Lung (tissue), 11 donors: ENCODE measurements at regions not wholly inside any gene's neighbourhood (a gene's known extent, or its start where the extent isn't known, plus 50 kb on each side); places are given as distances from the start of the nearest gene placed in this dataset.

Experiments
- ATAC-seq: fragments of 200-7000 bp; cut with Tn5 transposase; one replicate; pipeline ENCODE4 v1.9.1; 2020; ENCODE audit warnings: moderate number of reproducible peaks; ENCODE audit not compliant: insufficient read depth, low FRiP score
- DNase-seq, 3 donors: peaks; one replicate each; pipeline ENCODE4 v3.0.0-alpha.2; 2013 to 2017
- H3K27ac ChIP-seq, 2 donors: one replicate each; pipeline ENCODE4 v1.5.1; 2013; ENCODE audit warnings: mild to moderate bottlenecking in 2 of 2, moderate library complexity in 2 of 2, control low read depth in 1 of 2, inconsistent platforms in 1 of 2, low read depth in 1 of 2, low read length in 1 of 2
- H3K27me3 ChIP-seq, 3 donors: one replicate each; pipeline ENCODE4 v1.5.1; 2013; ENCODE audit warnings: low read length in 2 of 3; ENCODE audit not compliant: control insufficient read depth in 3 of 3, insufficient read depth in 3 of 3
- H3K36me3 ChIP-seq, 4 donors: one replicate each; pipeline ENCODE4 v1.5.1; 2013; ENCODE audit warnings: low read length in 4 of 4, mild to moderate bottlenecking in 1 of 4, moderate library complexity in 1 of 4; ENCODE audit not compliant: control insufficient read depth in 4 of 4, insufficient read depth in 4 of 4
- H3K4me1 ChIP-seq, 5 donors: one replicate each; pipeline ENCODE4 v1.5.1; 2013; ENCODE audit warnings: low read length in 5 of 5, mild to moderate bottlenecking in 2 of 5, moderate library complexity in 1 of 5; ENCODE audit not compliant: control insufficient read depth in 5 of 5, insufficient read depth in 5 of 5
- H3K4me3 ChIP-seq: one replicate; pipeline ENCODE4 v1.5.1; 2013; ENCODE audit warnings: mild to moderate bottlenecking, control low read depth, moderate library complexity
- H3K9ac ChIP-seq, 2 donors: one replicate each; pipeline ENCODE4 v1.5.1; 2013; ENCODE audit warnings: low read length in 2 of 2, control low read depth in 1 of 2; ENCODE audit not compliant: insufficient read depth in 1 of 2
- H3K9me3 ChIP-seq, 4 donors: one replicate each; pipeline ENCODE4 v1.5.1; 2013; ENCODE audit warnings: low read length in 3 of 4, mild to moderate bottlenecking in 1 of 4, moderate library complexity in 1 of 4; ENCODE audit not compliant: control insufficient read depth in 4 of 4, insufficient read depth in 3 of 4
- CTCF ChIP-seq: IDR thresholded peaks from 2 replicates; pipeline ENCODE4 v1.5.1; 2012; ENCODE audit warnings: mild to moderate bottlenecking; ENCODE audit errors: control extremely low read depth, extremely low read depth
- WGBS, 2 donors: extraction: QIAGEN DNeasy Blood & Tissue Kit; methylation state at CpG; one replicate each; pipeline ENCODE4 v1.1.7; 2013; 5-methylcytosine and 5-hydroxymethylcytosine counted together
- donor health status: control.
- donor health status: control.
- donor health status: Bipolar disorder and iron deficiency.
- donor health status: healthy.
- donor health status: DM: yes; HTN: yes; CAD: no.

- 82 to 90% methylated on average over 8 to 13 of the region's 13 CpGs for WGBS, 2 donors
- Histone ChIP-seq H3K4me3 (no peak overlapping the region), H3K4me1 (peaks cover 0 to 5% (median 0%) of the 10 kb centered on the region in 5 donors), H3K27me3 (no peaks in the 10 kb centered on the region), H3K9me3 (no peaks in the 10 kb centered on the region), H3K36me3 (no peaks in the 10 kb centered on the region), H3K27ac (no peak overlapping the region), H3K9ac (no peak overlapping the region)
- no peak for TF ChIP-seq CTCF
- DNase-seq (no peak), ATAC-seq (no peak)
These were observed 204.0 kb downstream of the BRD1 start for GRCh38 chr22:49623715-49624114.

GRCh38 chr22:49623176-49623575 is 204.5 kb downstream of the BRD1 start:
- ATAC-seq (no peak), DNase-seq (no peak)
- H3K9me3 ChIP-seq = no peaks in the 10 kb centered on the region
- H3K9ac ChIP-seq = no peak overlapping the region
- H3K27ac ChIP-seq = no peak overlapping the region
- H3K36me3 ChIP-seq = no peaks in the 10 kb centered on the region
- TF ChIP-seq CTCF = no peak
- no peaks in the 10 kb centered on the region for H3K4me1 ChIP-seq
- 78 to 80% methylated on average over 8 of the region's 8 CpGs for WGBS, 2 donors
- H3K27me3 ChIP-seq = no peaks in the 10 kb centered on the region
- H3K4me3 ChIP-seq = no peak overlapping the region

GRCh38 chr22:49622241-49623105 is 205.2 kb downstream of the BRD1 start:
- Histone ChIP-seq H3K4me3 (no peak overlapping the region), H3K27me3 (no peaks in the 10 kb centered on the region), H3K9ac (no peak overlapping the region), H3K4me1 (no peaks in the 10 kb centered on the region), H3K9me3 (no peaks in the 10 kb centered on the region), H3K36me3 (no peaks in the 10 kb centered on the region), H3K27ac (no peak overlapping the region)
- TF ChIP-seq CTCF = no peak
- WGBS, 2 donors = 87 to 95% methylated on average over 29 of the region's 29 CpGs
- DNase-seq = no peak
- ATAC-seq = no peak
